ENCODE measurements at regions not wholly inside any gene's neighbourhood (a gene's known extent, or its start where the extent isn't known, plus 50 kb on each side); places are given as distances from the start of the nearest gene placed in this dataset.

DNA sequence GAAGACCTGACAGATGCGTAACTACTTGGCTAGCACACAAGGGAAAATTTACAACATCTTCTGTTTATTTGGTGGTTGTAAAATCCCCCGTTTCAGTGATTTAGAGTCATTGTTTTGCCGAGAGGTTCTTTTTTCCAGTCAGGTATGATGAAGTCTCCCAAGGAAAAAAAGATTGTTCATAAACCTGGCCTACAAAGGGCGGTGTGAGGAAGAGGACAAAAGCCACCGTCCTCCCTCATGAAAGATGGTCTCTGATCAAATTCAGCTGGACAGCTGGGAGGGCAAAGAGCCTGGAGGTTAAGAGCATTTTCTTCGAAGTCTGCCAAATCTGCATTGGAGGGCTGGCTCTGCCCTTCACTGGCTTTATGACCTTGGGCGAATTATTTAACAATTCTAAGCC lies 419.9 kb downstream of the HAPSTR1 start:
- DNase-seq (ENCODE audit: low read depth) = no peak

DNA sequence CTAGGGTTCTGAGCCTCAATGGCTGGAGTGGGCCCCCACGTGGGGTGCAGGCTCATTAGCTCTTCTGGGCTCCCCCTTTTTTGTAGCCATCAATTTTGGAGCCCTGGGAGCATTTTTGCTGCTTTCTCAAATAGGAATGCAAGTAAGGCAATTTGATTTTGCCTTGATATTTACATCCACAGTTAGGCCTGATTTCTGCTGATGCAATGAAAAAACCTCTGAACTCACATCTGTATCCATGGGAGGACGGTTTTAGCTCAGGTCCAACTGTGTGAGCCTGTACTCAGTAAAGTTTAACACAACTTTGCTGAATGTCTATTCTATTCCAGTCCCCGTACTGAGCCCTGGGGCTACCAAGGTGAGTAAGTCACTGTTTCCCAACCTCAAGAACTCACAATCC lies 425.0 kb downstream of the HAPSTR1 start:
- no peak for DNase-seq (ENCODE audit: low read depth)

DNA sequence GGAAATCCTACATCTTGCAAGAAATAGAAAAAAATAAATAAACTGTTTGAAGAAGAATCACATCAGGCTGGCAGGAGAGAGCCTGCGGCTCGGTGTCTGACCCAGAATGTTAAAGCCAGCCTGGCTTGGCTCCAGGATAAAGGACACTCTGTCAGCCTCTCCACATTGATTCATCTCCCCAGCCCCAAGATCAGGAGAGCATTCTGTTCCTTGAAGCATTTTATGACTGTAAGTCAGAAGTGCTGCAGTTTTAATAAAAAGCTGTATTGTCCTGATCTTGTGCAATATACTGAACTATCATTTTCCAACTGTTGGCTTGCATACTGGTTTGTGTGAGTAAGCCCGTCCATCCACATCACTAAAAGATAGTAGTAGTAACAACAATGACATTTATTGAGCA lies 426.6 kb downstream of the HAPSTR1 start:
- DNase-seq (ENCODE audit: low read depth) = no peak

DNA sequence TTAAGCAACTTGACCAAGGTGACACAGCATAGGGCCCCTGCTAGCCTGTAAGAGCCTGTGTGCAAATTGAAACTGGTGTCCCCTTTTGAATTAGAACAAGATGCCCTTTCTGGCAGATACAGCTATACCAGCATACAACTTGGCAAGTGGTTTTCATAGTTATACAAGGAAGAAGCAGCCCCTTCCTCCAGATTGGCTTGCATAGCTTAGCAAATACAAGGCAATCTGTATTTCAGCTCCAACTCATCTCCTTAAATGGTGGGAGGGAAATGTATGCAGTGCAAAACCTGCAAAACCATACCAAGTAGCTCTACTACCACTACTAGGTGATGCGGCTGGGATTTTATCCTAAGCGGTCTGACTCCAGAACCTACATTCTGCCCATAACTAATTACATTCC lies 427.1 kb downstream of the HAPSTR1 start:
- DNase-seq (ENCODE audit: low read depth) = no peak

DNA sequence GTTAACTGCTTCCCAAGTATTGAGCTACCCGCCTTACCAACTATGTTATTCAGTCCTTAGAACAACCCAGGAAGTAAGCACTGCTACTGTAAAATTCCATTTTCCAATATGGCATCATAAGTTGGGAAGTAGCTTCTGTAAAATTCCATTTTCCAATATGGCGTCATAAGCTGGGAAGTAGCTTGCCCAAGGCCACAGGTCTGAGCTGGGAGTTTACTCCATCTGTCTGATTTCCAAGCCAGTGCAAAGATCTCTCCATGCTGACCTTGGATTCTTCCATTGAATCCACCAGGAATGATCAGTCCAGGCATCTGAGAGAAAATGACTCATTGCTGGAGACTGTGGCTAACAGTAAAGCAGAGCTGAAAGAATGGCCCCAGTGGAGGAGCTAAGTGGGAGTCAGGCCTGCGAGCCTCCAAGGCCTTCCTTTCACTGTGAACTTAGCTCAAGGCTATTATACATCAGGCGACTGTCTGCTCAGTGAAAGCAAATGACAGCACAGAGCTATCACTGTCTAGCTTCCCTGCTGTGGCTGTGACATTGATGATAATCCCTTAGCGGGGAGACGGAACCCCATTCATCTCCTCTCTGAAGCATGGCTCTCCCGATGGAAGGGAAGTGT lies 430.4 kb downstream of the HAPSTR1 start:
- no peak for DNase-seq (ENCODE audit: low read depth)

DNA sequence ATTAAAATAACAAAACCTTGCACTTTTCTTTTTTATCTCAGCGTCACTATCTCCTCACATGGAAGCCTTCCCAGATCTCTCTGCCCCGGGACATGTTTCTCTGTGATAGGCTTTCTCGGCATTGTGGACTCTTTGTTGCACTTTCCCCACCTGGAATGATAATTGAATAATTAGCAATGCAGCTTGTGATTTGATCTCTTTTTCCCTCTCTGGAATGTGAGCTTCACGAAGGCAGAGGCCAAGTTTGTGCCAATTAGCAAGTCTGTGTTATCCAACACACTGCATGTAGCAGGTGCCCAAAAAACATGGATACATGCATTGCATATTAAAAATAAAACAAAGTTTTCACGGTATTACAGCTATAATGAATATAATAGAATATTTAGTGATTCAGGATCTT lies 431.2 kb downstream of the HAPSTR1 start:
- no peak for DNase-seq (ENCODE audit: low read depth)

DNA sequence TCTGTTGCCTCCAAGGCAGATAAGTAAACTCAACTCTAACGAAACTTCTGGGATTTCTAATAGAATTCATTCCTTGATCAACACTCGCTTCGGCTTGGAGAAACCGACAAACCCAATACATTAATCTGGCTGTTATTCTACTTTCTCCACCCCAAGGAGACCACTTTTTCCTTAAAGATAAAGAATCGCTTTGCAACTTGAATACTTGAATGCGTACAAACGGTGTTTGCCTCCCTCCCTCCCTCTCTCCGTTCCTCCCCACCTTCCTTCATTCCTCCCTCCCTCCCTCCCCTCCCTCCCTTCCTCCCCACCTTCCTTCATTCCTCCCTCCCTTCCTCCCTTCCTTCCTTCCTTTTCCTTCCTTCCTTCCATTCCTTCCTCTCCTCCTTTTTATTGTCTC lies 432.6 kb downstream of the HAPSTR1 start:
- DNase-seq (ENCODE audit: low read depth) = no peak

DNA sequence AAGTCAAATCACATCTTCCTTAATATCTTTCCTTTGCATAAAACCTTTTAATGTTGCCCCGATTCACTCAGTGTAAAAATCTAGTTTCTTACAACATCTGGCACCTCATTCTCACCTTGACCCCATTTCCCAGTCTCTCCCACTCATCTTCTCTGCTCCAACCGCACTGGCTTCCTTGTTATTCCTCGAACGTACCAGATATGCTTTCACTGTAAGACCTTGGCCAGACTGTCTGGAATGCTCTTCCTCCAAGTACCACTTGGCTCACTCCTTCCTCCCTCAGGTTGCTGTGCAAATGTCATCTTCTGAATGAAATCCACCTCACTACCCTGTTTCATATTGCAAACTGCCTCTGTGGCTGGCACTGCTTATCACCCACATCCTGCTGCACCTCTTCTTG lies 433.6 kb downstream of the HAPSTR1 start:
- no peak for DNase-seq (ENCODE audit: low read depth)

DNA sequence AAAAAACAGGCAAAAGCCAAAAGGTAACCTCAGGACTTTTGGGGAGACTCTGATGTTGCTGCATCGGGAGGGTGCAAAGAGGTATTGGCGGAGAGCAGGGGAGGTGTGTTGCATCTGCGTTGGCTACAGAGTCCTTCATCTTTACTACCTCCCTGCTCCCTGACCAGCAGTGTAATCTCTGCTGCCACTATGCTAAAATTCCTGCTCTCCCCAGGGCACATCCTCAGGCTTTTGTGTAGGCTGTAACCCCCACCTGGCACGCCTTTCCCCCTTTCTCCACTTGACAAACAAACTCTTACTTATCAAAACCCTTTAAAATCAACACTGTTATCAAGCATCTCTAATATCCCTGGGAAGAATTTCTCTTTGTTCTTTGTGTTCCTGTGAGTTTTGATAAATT lies 435.3 kb downstream of the HAPSTR1 start:
- DNase-seq (ENCODE audit: low read depth) = no peak

DNA sequence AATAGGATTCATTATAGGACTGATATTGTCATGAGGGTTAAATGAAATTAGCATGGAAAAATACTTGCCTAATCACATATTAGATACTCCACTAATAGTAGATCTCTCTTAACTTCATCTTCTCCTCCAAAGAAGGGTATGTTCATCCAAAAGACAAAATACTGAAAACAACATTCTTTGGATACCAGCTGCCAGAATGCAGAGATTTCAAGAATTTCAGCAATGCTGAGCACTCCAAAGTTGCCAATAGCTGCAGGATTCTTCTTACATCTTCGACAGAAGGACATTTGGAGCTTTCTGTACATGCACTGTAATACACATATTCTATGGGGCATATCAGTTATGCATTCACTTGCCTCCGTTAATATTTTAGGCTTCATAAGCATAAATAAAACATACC lies 436.5 kb downstream of the HAPSTR1 start:
- DNase-seq (ENCODE audit: low read depth) = no peak

DNA sequence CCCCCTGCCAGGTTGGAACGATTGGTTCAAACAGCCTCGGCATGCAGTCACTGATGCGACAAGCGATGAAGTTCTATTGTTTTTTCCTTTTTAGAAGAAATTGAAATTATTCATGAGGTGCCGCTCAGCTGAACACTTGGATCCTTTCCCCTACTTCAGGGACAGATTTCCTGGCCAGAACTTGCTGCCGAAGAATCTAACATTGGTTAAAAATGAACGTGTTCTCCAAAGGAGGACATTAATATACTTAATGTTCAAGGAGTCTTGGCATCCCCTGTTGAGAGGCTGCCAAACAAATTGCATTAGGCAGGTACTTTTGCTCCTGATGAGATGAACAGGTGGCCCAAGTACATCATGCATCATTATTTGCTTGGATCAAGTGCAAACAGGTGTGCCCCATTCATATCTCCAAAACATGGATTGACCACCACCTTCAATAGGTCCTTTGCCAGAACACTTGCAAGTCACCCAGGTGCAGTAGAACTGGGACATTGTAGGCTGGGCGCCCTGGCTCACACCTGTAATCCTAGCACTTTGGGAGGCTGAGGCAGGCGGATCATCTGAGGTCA lies 437.2 kb downstream of the HAPSTR1 start:
- no peak for DNase-seq (ENCODE audit: low read depth)

DNA sequence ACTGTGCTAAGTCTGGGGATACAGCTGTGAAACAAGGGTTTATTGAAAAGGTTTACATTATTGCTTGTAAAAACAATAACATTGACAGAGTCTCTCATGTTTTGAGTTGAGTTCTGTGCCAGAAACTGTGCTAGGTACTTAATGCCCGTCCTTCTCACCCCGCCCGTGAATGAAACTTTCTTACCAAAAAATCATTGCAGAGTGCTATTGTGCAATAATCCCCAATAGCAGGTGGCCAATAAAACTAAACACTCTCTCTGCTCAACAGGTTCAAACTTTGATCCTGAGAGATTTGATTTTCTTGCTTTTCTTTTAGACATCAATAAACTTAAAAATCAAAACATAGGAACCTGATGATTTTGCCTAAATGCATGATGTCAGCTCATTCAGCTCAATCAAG lies 441.6 kb downstream of the HAPSTR1 start:
- DNase-seq (ENCODE audit: low read depth) = no peak

DNA sequence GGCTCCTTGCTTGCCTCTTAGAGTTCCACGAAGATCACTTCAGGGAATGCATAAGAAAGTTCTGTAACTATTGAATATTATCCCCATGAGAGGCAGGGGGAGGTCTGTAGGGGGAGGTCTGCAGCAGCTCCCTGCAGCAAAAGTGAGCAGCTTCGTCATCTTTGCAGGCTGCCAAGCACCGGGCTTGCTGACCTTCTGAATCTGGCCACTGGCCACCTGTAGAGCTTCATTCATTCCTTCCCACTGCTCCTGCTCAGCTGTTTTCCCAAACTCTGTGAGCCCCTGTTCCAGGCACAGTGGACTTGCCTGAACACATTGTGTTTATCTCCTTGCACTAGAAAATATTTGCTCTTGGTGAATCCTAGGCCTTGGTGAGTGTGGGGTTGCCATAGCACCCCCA lies 443.3 kb downstream of the HAPSTR1 start:
- no peak for DNase-seq (ENCODE audit: low read depth)

DNA sequence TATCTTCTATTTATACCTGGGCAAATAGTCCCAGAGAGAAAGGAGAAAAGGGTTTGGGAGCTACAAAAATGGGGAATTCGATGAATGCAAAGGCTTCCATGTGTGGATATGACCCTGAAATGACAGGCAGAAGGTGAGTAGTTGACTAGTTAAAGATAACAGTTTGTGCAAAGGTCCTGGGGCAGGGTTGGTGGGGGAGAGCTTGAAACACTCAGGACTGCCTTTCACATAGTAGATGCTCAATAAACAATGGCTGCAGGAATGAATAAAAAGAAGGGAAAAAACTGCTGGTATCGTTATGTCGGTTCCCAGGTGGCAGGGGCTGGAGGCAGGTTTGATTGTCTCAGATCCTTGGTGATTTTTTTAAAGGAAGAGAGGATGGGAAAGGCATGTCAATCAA lies 445.5 kb downstream of the HAPSTR1 start:
- DNase-seq (ENCODE audit: low read depth) = no peak

DNA sequence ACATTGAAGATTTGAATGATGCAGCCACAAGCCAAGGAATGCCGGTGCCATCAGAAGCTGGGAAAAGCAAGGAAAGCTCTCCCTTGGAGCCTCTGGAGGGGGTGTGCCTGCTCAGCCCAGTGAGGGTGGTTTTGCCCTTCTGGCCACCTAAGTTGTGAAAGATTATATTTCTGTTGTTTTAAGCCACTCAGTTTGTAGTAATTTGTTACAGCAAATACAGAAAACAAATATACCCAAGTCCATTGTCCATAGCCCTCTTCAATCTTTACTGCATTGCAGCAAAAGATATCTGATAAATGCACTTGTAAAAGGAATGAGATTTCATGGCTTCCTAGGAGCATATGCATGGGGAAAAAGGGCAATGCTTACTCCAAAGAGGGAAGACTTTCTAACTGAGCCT lies 447.9 kb downstream of the HAPSTR1 start:
- no peak for DNase-seq (ENCODE audit: low read depth)

DNA sequence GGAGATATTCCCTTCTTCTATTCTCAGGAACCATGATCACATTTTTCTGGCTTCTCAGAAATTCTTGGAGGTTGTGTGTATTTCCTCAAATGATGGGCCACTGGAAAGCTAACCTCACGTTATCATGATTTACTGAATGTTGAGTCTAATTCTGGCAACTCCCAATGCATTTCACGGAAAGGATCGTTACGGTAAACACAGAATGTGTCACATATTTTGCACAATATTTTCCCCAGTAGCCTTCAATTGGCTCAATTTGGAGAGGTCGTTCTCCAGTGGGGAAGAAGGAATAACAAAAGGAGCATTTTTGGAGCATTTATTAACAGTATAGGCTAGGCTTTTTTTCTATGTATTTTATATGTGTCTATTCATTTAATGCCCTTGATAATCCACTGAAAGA lies 450.3 kb downstream of the HAPSTR1 start:
- no peak for DNase-seq (ENCODE audit: low read depth)

DNA sequence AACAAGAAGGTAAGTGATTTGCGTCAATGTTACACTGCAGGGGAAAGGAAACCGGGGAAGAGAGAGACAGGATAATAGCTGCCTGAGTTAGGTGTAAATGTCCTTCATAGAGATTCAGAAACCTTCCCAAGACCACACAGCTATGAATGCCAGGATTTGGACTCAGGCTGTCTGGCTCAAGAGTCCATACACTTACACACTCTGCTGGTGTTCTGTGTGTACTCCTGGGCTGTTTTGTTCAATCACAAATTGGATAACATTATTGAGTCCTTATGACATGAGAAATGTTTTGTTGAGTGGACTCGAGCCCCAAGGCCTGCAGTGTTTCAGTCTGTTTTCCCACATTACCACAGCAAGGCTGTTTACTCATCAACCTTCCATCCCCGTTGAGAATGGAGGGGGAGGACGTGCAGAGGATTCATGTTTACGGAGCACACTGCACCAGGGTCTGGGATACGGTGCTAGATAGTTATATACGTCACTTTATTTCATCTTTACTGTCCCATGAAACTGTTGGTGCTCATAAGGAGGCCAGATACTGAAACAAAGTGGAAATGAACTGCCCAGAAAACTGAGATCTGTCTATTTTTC lies 450.8 kb downstream of the HAPSTR1 start:
- no peak for DNase-seq (ENCODE audit: low read depth)

DNA sequence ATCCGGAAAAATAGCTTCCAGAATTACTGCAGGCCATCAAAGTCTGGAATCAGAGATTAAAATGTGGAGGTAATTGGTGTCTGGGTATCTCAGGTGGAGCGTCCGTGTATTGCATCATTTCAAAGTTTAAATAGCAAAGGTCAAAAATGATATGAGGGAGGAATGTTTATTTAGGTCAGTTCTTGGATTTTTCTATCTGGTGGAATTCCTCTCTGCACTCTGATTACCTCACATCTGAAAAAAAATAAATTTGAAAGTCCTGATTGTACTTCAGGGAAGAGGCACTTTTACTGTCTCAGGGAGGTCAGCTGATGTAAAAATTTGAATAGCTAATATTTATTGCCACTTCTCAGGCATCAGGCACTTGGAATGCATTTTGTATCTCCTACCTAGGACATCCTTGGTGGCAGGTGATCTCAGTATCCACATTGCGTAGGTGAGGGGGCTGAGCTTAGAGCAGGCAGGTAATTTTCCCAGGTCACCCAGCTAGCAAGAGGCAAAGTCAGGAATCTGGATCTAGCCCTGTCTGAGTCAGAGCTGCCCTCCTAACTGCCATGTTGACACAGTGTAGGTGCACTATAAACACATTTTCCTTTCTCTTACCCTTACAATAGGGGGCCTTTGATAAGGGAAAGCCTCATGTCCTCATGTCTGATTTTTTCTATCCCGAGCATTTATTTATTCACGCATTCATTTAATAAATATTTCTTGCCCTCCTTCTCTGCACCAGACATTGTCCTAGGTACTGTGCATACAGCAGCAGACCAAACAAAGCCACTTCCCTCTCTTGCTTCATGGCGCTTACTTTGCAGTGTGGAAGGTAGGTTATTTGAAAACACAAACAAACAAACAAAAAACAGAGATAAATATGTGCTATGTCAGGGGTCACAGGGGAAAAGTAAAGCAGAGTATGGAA lies 454.3 kb downstream of the HAPSTR1 start:
- no peak for DNase-seq (ENCODE audit: low read depth)

DNA sequence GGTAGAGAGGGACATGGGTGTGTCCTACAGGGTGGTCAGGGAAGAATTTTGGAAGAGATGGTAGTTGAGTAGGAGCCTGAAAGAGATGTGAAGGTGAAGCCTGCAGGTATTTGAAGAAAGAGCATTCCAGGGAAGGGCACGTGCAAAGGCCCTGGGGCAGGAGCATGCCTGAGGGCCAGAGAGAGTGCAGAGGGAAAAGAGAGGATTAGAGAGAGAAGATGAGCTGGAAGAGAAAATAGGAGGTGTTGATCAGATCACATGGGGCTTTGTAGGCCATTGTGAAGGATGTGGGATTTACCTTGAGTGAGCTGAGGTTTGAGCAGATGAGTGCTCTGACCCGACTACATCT lies 455.0 kb downstream of the HAPSTR1 start:
- no peak for DNase-seq (ENCODE audit: low read depth)

DNA sequence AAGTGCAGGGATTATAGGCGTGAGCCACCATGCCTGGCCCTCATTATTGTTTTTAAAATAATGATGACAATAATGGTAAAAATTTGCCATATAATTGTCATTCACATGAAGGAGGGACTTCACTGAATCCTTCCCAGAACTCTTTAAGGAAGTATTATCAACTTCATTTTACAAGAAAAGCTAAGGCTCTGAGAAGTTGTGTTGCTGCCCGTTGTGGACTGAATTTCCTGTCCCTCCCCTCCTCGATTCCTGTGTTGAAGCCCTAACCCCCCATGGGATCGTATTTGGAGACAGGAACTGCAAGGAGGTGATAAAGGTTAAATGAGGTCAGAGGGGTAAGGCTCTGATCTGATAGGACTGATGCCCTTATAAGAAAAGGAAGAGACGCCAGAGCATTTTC lies 458.0 kb downstream of the HAPSTR1 start:
- no peak for DNase-seq (ENCODE audit: low read depth)

DNA sequence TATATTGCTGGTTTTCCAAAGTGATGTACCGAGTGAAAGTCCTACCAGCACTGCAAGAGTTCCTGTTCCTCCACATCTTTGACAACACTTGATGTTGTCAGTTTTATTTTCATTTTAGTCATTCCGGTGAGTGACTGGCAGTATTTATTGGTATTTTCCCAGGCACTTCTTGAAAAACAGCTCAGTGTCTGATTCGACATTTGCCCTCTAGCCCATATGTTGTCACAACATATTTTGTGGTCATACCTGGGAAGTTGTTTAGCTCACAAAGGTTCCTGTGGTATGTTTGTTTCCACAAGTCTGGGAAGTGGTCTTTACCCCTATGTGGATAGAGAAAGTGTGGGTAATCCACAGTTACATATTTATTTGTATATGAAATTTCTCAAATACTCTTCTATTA lies 463.6 kb downstream of the HAPSTR1 start:
- no peak for DNase-seq (ENCODE audit: low read depth)

DNA sequence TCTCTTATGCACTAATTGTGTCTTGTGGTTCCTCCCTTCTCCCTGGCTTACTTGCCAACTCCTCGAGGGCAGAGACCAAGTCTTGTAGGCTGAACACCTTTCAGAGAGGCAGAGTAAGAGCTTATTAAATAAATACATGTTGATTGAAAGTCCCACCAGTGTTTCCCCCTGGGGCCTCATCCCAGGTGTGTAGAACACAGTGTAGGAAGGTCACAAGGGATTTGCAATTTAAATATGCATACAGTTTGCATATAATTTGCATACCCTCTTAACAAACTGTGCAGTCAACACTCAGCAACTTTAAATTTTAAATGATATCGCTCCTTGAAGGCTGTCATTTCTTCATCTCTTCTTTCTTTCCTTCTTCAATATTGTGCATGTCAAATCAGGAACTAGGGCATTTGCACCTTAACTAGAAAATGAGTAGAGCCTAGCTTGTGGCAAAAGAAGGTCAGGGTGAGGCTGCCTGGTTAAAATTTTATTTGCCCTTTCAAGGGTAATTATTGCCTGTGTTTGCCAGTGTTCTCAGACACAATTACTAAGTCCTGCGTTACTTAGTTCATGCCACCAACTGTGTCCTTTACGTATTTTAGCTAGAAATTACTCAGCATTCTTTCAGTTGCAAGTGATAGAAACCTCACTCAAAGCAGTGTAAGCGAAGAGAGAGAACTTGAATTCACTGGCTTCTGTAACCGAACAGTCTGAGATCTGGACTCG lies 465.7 kb downstream of the HAPSTR1 start:
- DNase-seq (ENCODE audit: low read depth) = no peak
